ENCODE measurements at regions not wholly inside any gene's neighbourhood (a gene's known extent, or its start where the extent isn't known, plus 50 kb on each side); places are given as distances from the start of the nearest gene placed in this dataset.
A peak's percentile ranks its signal among the peaks of the same experiment; 100 is the strongest.

DNA sequence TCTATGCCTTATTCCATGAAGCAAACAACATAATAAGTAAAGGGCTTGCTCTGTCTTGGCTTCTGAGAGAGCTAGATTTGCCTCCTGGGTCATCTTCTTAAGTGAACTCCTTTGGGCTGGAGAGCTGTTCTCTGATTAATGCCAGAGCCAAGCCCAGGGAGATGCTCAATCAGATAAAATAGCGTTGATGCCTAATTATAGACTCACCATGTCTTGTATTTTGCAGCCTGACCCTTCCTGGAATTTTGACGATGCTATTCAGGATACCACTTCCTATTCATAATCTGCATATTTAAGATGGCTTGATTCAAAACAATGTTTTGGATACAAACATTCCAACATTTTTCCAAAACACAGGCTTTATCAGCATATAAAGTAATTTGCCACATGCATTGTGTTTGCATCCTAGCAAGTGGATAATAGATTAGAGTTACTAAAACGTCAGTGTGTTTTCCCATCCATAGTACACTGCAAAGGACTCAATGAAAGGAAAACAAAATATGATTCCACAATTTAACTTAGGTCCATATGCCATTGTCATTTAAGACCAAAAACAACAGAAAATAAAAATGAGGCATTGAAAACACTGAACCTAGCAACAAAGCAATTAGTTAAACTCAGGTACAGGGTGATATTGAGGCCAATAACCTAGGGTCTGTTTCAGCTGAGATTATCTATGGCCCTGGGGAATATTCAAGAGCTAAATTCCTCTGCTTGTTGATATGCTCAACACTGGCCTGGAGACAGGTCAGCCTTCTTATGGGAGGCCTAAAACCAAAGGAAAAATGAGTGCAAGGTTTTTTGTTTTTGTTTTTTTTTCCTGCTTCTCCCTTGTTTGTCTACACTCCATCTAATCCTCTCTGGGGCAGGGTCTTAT is 184.2 kb upstream of the FOXN3 start:
- no peak for DNase-seq (ENCODE audit: low spot score)

DNA sequence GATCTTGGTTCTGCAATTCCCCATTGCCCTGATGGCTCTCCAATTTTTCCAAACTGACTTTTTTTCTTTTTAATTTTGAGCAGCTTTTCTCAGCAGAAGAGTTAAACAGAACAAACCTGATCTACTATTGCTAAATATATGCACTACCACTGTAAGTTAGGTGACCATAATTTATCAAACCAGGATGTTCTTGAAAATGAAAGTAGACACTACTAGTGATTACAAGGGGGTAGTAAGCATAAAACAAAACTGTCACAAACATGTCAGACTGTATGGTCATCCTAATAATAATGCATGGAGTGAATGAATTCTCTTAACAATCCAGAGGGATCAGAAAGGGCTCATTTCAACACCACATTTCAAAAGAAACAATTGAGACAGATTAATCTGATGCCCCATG is 183.0 kb upstream of the FOXN3 start:
- no peak for DNase-seq (ENCODE audit: low spot score)

DNA sequence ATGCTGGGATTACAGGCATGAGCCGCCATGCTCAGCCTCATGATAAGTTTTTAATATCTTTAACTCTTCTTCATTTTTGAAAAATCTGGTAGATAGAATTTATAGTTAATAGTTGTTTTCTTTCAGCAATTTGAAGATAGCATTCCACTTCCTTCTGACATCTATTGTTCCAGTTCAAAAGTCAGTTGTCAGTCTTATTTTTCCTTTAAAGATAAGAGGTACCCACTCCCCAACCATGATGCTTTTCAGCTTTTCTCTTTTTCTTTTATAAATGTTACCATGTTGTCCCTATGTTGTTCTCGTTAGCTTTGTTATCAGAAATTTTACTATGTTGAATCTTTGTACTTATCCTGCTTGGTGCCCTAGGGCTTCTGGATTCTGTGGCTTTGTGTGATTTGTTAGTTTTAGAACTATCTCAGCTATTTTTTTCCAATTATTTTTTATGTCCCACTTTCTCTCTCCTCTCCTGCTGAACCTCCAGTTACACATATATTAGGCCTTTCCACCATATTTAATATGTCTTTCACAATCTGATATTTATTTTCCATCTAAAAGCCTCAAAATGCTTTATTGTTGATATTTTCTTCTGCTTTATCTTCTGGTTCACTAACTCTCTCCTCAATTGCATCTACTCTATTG is 181.6 kb upstream of the FOXN3 start:
- peak; percentile 7 for DNase-seq (ENCODE audit: low spot score)

DNA sequence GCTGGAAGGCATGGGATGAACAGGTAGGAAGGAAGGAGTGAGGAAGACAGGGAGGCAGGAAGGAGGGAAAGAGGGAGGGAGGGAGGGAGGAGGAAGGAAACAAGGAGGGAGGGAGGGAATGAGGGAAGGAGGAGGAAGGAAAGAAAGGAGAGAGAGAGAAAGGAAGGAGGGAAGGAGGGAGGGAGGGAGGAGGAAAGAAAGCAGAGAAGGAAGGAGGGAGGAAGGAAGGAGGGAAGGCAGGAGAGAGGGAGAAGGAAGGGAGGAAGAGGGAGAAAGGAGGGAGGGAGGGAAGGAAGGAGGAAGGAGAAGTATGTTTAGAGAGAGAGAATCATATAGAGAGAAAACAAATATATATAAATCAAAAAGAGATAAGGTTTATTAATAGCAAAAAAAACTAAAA is 175.9 kb upstream of the FOXN3 start:
- DNase-seq (ENCODE audit: low spot score), result no peak

DNA sequence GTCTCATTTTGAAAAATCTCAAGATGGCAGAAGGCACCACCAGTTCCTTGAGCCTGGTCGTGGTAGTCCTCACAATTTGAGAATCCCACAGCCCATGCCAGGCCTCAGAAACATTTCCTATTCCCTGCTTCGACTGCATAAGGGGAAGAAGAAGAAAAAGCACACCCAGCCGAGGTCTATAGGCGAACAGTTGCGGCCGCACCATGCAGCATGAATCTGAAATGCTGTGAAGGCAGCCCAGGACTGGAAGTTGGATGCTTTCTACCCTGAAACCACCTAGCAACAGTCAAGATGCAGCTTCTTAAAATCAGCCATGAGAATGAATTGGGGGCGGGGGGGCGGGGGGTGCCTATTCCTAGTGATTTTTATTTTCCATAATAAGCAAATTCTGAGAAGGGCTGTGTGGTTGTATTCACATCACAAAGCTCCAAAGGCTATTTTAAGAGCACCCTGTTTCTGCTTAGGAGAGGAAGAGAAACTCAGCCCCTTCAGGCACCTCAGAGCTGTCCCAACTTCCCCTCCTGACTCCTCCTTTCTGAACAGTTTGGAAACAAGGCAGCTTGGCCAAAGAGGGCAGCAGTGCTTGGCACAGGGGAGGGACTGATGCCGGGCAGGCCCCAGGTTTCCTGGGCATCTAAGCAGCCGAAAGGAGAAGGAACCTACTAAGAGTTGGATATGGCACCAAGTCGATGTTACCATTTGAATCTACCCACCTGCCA is 172.5 kb upstream of the FOXN3 start:
- DNase-seq (ENCODE audit: low spot score), result no peak

DNA sequence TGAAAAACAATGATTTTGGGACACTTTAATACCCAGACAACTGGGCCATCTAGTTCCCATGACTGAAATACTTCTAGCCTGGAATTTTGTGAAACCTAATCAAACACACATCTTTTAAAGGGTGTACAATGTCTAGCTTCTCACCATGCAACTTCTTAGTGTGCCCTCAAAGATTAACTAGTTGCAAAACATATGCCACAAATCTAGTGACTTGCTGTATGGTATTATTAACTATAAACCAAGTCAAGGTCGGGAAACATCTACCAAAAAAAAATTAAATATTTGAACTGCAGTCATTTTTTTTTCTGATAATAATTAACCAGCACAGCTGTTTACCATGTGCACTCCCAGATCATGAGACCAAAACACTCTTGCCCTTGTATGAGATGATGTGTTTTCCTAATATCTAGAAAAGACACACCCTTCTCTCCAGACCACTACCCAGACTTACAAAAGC is 171.8 kb upstream of the FOXN3 start:
- DNase-seq (ENCODE audit: low spot score), result no peak

DNA sequence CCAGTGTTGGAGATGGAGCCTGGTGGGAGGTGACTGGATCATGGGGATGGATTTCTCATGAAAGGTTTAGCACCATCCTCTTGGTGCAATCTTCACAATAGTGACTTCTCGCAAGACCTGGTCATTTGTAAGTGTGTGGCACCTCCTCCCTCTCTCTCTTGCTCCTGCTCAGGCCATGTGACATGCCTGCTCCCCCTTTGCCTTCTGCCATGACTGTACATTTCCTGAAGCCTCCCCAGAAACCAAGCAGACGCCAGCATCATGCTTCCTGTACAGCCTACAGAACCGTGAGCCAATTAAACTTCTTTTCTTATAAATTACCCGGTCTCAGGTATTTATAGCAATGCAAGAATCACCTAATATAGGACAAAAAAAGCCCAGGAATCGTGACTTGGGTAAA is 171.0 kb upstream of the FOXN3 start:
- no peak for DNase-seq (ENCODE audit: low spot score)

DNA sequence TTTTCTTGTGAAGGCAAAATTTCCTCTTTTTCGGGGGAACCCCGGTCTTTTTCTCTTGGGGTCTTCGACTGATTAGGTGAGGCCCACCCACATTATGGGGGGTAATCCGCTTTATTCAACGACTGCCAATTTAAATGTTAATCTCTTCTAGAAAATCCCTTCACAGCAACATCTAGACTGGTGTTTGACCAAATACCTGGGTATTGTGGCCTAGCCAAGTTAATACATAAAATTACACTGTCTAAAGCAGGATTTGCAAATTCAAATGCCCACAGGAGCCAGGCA is 170.0 kb upstream of the FOXN3 start:
- no peak for DNase-seq (ENCODE audit: low spot score)

DNA sequence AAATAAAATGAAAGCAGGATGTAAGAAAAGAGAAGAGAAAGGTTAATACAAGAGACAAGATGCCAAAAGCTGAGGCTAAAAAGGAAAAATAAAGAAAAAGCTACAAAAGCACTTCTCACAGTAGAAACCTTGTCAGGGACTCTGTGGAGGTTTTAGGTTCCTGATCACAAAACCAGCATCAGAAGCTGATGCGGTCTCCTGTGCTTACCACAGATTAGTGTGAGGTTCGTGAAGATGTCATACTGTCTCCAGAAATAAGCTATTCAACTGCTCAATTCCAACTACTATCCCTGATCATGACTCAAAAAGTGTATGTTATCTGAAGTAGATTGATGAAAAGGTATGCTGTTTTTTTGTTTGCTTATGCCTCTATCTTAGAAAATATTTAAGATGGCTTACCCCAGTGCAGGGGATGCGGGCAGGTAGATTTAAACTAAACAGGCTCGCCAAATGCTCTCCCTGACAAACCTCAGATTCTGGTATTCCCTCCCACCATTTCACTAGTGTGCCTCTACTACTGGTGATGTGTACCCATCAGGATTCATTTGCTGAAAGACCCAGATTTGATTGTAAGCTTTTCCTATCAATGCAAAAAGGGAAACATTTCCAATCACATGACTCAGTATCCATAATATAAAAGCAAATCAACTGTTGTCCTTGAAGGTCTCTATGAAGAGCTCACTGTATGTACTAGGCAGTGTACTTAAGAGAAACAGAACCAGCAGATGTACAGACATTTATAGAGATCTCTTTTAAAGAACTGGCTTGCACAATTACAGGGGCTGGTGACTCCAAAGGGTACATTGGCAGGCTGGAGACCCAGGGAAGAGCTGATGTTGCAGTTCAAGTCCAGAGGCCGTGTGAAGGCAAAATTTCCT is 169.5 kb upstream of the FOXN3 start:
- no peak for DNase-seq (ENCODE audit: low spot score)

DNA sequence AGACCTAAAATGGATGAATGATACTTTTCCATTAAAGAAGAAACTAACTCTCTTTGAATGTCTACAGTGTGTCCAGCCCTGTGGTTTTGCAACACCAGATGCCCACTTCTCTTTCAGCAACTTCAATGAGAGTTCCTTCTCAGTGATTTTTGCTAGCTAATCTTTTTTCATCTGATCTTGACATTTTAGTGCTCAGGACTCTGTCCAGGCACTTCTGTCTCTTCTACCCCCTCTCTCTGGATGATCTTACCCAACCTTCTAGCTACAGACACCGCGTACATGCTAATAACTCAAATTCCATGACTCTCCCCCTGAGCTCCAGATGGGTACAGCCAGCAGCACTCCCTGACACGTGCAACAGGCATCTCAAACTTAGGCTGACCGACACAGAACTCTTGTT is 161.1 kb upstream of the FOXN3 start:
- DNase-seq (ENCODE audit: low spot score), result no peak

DNA sequence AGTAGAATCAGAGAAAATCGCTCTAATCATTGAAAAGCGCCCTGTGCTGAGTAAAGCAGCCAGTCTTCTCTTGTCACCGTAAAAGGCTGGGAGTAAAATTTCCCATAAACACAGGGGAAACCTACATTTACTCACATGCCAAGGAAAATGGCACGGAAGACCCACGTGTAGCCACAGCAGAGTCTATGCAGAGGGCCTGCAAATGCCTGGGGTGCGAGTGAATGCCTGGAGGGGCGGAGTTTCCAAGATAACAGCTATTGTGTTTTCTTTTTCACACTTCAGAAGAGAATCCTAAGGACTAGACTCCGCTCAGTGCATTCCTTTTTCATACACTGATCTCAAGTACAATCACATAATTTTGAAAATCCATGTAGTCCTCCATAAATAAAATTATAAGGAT is 159.9 kb upstream of the FOXN3 start:
- DNase-seq (ENCODE audit: low spot score), result no peak

DNA sequence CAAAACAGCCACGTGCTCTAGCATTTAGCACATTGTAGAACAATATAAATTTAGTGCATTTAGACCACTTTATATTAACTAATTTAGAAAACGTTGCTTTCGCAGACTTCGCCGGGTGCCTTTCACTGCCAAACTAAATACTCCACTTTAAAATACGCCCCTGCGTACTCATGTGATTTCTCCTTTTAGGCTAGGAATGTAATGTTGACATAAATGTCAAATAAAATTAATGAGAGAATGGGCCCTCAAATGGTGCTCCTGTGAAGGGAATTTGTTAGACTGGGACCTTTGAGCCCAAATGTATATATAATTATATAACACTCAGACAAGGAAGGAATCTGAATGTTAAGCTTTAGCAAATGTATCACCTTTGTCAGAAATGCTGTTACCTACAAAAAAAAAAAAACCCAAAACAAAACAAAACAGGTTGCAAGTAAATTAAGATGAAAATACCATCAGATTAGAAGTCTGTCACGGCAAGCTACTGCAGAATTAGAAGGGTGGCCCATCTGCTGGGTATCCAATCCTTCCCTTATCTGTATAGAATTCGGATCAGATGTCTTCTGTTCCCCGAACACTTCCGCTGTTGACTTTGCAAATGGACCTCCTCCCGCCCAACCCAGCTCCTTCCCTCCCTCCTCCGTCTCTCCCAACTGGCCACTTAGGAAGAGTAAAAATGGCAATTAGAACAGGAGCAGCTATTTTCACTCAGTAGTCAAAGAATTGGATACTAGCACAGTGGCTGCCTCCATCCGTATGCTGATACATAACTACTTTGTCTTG is 159.3 kb upstream of the FOXN3 start:
- no peak for DNase-seq (ENCODE audit: low spot score)

DNA sequence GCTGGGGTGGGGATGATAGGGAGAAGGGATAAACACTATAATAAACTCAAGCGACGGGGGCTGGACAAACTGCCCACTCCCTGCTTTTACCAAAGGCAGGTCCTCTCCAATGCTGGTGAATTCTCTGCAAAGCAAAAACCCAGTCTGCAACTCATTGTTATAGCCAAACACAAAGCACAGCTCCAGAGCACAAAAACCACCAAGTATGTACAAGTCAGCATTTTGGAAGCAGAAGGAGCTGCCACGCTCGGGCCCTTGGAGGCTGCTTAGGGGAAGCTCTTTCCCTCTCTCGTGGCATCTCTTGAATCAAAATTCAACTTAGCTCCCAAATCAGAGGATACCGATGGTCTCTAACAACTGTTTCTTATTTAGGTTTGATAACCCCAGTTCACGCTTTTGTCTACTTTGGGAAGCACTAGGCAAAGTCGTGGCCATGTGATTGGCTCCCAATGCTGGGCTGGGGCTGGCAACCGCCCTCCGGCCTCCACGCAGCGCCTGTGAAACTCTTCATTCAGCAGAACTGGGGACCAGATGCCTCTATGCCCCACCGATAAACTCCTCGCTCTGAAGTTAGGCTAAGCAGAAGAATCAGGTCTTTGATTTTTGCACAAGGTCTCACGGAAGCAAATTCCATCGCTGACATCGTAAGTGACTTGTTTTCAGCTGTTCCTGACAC is 158.5 kb upstream of the FOXN3 start:
- DNase-seq (ENCODE audit: low spot score), result no peak

DNA sequence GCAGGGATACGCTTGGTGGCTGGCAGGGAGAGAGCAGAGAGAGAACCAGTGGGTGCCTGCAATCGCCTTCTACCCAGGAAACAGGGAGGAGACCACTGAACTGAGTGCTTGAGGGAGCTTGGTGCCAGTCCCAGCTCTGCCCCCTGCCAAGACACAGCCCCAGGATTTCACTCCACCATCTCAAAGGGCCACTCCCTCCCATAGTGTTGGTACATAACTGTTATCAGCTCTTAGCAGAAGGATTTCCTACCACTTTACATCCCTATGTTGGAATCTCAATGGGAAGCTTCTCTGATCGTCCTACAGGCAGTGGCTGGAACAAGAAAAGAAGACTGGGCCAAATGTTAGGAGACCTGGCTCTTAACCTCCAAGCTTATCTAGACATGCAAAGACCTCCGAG is 157.4 kb upstream of the FOXN3 start:
- no peak for DNase-seq (ENCODE audit: low spot score)

DNA sequence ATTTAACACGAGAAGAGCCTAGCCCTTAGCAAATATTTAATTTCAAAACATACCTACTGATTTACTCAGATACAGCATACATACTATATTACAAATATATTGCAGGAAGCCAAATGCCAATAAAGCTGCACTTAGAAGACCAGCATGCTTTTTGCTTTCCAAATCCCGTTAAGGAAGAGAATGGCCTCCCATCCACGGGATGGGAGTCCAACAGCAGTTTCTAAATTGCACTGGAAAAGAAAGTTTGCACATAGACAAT is 156.3 kb upstream of the FOXN3 start:
- no peak for DNase-seq (ENCODE audit: low spot score)

DNA sequence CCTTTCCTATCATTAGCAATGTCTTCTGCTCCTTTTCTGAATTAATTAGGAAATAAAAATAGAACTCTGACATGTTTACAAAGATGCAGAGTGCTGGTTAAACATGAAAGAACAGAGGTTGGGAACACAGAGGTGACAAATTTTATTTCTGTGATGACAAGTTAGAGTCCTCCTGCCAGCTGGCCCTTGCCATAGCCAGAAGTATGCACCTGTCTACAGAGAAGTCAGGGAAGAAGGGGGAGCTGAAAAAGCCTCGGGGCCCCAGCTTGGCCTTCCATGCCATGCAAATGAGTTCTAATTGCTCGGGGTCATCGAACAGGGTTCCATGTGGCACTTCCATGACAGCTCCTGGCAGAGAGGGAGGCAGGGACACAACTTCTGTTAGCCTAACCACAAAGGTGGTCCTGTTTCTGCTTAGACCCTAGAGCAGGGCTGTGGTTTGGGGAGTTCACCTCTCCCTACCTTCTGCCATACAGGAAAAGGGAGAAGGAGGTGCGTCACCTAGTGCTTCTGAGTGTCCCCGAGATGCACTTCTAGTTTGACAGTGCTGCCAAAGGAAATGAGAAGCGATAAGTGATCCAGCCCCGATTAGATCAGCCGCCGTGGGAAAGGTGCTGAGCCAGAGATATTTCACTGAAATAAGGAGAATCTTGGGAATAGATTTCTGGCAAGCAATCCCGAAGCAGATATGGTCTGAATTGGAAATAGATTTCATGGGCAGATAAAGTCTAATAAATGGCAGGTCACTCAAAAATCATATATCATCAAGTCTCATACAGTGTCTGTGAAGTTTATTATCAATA is 155.8 kb upstream of the FOXN3 start:
- no peak for DNase-seq (ENCODE audit: low spot score)

DNA sequence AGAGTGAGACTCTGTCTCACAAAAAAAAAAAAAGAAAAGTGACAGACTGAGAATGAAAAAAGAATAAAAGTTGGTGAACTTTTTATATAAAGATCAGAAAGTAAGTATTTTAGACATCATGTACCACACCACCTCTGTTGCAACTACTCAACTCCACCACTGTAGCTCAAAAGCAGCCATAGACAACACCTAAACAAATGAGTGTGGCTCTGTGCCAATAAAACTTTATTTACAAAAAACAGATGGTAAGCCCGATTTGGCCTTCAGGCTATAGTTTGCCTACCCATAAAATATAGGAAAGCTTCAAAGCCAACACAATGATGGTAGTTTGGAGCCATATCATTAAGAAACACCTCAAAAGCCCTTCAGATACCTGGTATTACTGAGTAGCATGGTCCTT is 154.5 kb upstream of the FOXN3 start:
- no peak for DNase-seq (ENCODE audit: low spot score)

DNA sequence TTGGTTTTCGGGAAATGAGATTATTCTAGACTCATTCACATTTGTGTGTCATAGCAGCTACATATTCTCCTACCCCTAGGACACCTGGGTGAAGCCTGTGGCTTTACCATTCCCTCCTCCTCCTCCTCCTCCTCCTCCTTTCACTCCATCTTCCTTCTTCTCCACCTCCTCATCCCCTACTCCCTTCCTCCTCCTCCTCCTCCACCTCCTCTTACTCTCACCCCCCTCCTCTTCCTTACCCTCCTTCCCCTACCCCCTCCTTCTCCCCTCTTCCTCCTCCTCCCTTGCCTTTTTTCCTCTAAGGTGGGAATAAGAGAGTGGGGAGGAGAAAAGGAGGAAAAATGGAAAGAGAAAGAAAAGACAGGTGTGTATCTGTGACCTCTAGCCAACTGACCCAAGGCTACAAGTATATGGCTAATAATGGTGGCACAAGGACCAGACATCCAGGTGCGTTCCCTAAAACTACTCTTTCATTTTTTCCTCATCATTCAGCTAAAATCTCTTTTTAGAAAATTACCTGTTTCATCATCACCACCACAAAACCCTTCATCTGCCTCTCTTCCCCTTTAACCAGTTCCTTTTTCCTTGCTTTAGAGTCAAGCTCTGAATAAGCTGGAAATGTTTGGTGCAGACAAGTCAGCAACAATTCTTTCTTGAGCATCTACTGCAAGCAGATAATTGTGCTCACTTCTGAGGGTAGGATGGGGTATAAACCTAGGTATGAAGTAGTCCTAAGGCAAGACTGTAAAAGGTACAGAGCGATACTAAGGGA is 149.8 kb upstream of the FOXN3 start:
- DNase-seq (ENCODE audit: low spot score), result no peak

DNA sequence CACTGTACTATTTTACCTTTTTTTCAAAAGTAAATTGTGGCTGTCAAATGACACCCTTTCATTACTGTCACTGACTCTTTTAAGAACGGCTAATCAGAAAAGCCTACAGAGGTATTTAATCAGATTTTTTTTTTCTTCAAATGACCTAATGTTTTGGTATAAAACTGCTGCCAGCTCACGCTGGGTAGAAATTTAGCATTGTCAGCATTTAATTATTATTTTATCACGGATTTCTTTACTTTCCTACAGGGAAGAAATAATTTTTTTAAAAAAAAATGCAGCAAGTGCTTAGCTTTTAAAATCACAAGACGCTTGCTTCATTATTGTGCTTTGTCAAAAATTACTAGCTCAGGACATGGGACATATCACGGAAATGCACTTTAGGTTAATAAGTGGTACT is 149.1 kb upstream of the FOXN3 start:
- no peak for DNase-seq (ENCODE audit: low spot score)

DNA sequence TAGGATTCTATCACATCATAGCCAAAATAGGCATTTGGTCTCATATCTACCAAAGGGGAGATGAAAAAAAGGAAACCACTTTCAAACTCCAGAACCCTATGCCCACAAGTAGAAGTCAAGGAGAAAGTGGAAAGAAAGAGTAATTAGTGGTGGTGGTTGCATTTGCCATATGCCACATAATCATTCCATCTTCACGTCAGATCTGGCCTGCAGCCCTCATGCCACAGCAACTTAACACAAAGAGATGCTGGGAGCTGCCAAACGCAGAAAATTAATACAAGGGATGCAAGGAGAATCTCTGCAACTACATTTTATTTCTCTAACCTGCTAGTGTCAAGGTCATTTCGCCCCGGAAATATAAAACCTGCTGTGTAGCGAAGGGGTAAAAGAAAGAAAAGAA is 148.6 kb upstream of the FOXN3 start:
- no peak for DNase-seq (ENCODE audit: low spot score)
